ENCODE measurements at regions not wholly inside any gene's neighbourhood (a gene's known extent, or its start where the extent isn't known, plus 50 kb on each side); places are given as distances from the start of the nearest gene placed in this dataset.

DNA sequence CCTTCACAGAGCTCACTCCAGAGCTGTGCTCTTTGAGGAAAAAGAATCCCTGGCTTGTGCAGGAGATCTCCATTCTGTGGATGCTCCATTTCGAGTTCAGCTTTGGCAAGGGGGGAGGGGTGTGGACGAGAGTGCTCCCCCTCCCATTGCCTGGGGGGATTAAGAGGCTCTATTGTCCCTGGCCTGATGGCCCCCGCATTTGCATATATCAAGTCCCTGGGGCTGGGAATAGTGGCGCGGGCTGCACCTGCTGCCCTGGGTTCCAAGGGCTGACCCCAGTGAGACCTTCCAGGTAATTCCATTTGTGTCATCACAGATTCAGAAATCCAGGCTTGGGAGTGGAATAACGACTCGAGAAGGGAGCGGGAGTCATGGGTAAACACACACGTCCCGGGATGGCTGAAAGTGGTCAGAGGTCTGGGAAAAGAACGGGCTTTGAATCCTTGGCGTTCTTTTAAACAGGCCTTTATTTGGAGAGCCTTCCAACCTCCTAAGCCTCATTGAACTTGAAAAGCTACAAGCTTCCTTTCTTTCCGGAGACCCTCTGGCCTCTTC is 479.3 kb downstream of the HS3ST3B1 start:
- TF ChIP-seq, protein P1, sequence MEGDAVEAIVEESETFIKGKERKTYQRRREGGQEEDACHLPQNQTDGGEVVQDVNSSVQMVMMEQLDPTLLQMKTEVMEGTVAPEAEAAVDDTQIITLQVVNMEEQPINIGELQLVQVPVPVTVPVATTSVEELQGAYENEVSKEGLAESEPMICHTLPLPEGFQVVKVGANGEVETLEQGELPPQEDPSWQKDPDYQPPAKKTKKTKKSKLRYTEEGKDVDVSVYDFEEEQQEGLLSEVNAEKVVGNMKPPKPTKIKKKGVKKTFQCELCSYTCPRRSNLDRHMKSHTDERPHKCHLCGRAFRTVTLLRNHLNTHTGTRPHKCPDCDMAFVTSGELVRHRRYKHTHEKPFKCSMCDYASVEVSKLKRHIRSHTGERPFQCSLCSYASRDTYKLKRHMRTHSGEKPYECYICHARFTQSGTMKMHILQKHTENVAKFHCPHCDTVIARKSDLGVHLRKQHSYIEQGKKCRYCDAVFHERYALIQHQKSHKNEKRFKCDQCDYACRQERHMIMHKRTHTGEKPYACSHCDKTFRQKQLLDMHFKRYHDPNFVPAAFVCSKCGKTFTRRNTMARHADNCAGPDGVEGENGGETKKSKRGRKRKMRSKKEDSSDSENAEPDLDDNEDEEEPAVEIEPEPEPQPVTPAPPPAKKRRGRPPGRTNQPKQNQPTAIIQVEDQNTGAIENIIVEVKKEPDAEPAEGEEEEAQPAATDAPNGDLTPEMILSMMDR (IDR thresholded peaks at IDR 0.05): no peak
- no peak for TF ChIP-seq POLR2A (IDR thresholded peaks at IDR 0.05)

Measured in uterus (tissue), 2 donors.